Lower leg skin (tissue), 4 donors: ENCODE measurements at regions not wholly inside any gene's neighbourhood (a gene's known extent, or its start where the extent isn't known, plus 50 kb on each side); places are given as distances from the start of the nearest gene placed in this dataset.

Source experiments
- DNase-seq, 2 donors: peaks; one replicate each; pipeline ENCODE4 v3.0.0-alpha.2; 2019; ENCODE audit warnings: low spot score in 2 of 2
- H3K4me3 ChIP-seq: fragments of 200-600 bp; sonication (generic); 2 replicates; pipeline ENCODE4 v1.5.1; 2017; ENCODE audit warnings: mild to moderate bottlenecking, low read depth; ENCODE audit not compliant: poor library complexity, severe bottlenecking
- CTCF ChIP-seq, 3 donors: fragments of 450-650 bp; IDR thresholded peaks; one replicate each; pipeline ENCODE4 v1.5.1; 2016; ENCODE audit warnings: antibody characterized with exemption in 3 of 3, mild to moderate bottlenecking in 3 of 3, moderate library complexity in 2 of 3
- POLR2A ChIP-seq, 2 donors: fragments of 450-650 bp; IDR thresholded peaks; one replicate each; pipeline ENCODE4 v1.6.1; 2016 to 2017; ENCODE audit warnings: antibody characterized with exemption in 2 of 2, mild to moderate bottlenecking in 1 of 2, moderate library complexity in 1 of 2
- WGBS, 2 donors: methylation state at CpG; one replicate each; pipeline ENCODE4 v1.1.5; 2018; 5-methylcytosine and 5-hydroxymethylcytosine counted together
- intact Hi-C: fragments of 100-400 bp; cut with DNase I; formaldehyde crosslinking; loops from one replicate; pipeline ENCODE4 v1.15.0; 2023; ENCODE audit warnings: low total_unique reads

- H3K4me3 ChIP-seq = no peak overlapping the region
- WGBS, 2 donors = 74 to 84% methylated on average over 2 of the region's 2 CpGs
- TF ChIP-seq POLR2A (IDR thresholded peaks at IDR 0.05) = no peak
- no peak for TF ChIP-seq CTCF (IDR thresholded peaks at IDR 0.05)
- intact Hi-C loops = no loop called here
- no peak for DNase-seq
Measured at GRCh38 chr13:85367887-85368286, 431.3 kb downstream of the SLITRK6 start.

GRCh38 chr13:85366759-85367417 lies 432.3 kb downstream of the SLITRK6 start:
- no peak for TF ChIP-seq POLR2A (IDR thresholded peaks at IDR 0.05)
- TF ChIP-seq CTCF (IDR thresholded peaks at IDR 0.05) = no peak
- no peak overlapping the region for H3K4me3 ChIP-seq
- WGBS, 2 donors = 75 to 77% methylated on average over 5 of the region's 5 CpGs
- DNase-seq = no peak
- intact Hi-C loops = no loop called here

- 95 to 98% methylated on average over 15 of the region's 15 CpGs for WGBS, 2 donors
- TF ChIP-seq POLR2A (IDR thresholded peaks at IDR 0.05) (no peak), CTCF (IDR thresholded peaks at IDR 0.05) (no peak)
- no peak for DNase-seq
- H3K4me3 ChIP-seq = no peak overlapping the region
- intact Hi-C loops = no loop called here
Measured at GRCh38 chr13:85363504-85363903, 435.7 kb downstream of the SLITRK6 start.

- no peak for TF ChIP-seq CTCF (IDR thresholded peaks at IDR 0.05)
- TF ChIP-seq POLR2A (IDR thresholded peaks at IDR 0.05) = no peak
- WGBS, 2 donors = 94 to 99% methylated on average over 18 to 19 of the region's 29 CpGs
- no peak overlapping the region for H3K4me3 ChIP-seq
- no peak for DNase-seq
- intact Hi-C loops = no loop called here
Measured at GRCh38 chr13:85362980-85363379, 436.2 kb downstream of the SLITRK6 start.

- intact Hi-C loops = no loop called here
- H3K4me3 ChIP-seq = no peak overlapping the region
- no peak for DNase-seq
- TF ChIP-seq POLR2A (IDR thresholded peaks at IDR 0.05) = no peak
- no peak for TF ChIP-seq CTCF (IDR thresholded peaks at IDR 0.05)
- whole genome bisulfite sequencing, 2 donors = 73 to 77% methylated on average over 5 of the region's 5 CpGs
Measured at GRCh38 chr13:85347251-85347650, 452.0 kb downstream of the SLITRK6 start.

- 83 to 87% methylated on average over 4 of the region's 4 CpGs for WGBS, 2 donors
- intact Hi-C loops = no loop called here
- H3K4me3 ChIP-seq = no peak overlapping the region
- TF ChIP-seq POLR2A (IDR thresholded peaks at IDR 0.05) (no peak), CTCF (IDR thresholded peaks at IDR 0.05) (no peak)
- DNase-seq = no peak
Measured at GRCh38 chr13:85334187-85334586, 465.0 kb downstream of the SLITRK6 start.
